ENCODE measurements at regions not wholly inside any gene's neighbourhood (a gene's known extent, or its start where the extent isn't known, plus 50 kb on each side); places are given as distances from the start of the nearest gene placed in this dataset.

DNA sequence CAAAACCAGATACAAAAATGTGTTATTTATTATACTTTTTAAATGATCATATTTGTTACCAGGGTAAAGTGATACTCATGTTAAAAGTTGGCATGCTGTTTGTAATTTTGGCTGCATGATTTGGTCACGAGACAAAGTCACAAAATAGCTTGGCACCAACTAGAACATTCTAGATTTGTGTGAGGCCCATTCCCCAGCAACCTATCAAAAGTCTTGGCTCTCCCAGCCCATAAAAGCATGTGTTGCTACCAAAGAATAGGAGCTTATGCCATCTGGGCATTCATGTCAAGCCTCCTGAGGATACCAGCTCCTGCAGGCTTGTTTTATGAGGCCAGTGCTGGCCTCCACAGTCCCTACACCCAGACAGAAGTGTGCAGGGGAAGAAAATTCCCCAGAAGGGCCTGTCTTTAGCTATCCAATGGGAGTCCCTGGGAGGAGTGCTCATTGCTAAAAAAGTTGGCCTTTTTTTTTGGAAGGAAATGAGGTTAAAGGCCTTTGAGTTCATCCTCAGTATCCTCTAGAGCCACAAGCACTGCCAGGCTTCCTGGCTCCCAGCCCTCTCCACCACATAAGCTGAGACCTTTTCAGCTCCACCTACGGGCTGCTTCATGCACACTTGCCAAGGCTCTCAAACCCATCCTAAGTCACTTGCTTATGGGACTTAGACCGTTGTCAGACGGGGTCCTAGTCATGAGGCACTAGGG is 211.9 kb upstream of the EOLA2 start:
- in situ Hi-C loops (cut with MboI; ENCODE audit: low pct_unique_long_range_greater_than_20kb in 2 of 9, low sequenced_read_pairs in 9 of 9, unreplicated experiment in 9 of 9), result no loop called here
- ATAC-seq (replicated peaks in 6 of 8), result no peak
- H3K27ac ChIP-seq, result no peak overlapping the region
- no peak overlapping the region for H3K4me3 ChIP-seq
- 27 to 80% (median 55%) methylated on average over 1 to 2 of the region's 4 CpGs; no CpG with 5 or more reads in 6 of the 10 experiments for WGBS, 10 experiments
- no peaks in the 10 kb centered on the region for H3K4me1 ChIP-seq (replicated peaks in 1 of 2)

DNA sequence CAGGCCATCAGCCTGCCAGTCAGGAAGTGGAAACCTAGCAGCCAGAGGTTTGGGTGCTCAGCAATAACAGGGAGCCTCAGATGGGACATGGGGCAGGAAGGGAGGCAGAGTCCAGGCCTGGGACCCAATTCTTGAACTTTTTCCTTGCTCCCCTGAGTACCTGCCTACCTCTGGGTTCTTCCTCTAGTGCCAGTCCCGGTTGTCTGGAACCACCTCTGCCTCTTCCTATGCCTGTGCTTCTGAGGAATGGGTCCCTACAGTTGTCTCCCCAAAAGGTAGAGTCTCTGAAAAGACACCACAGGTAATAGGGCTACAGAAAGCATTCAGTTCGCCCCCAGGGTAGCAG is 212.4 kb upstream of the MAMLD1 start:
- no peak for ATAC-seq (replicated peaks in 6 of 8)
- H3K4me1 ChIP-seq (replicated peaks in 1 of 2), result no peaks in the 10 kb centered on the region
- H3K27ac ChIP-seq, result no peak overlapping the region
- in situ Hi-C loops (cut with MboI; ENCODE audit: low pct_unique_long_range_greater_than_20kb in 2 of 9, low sequenced_read_pairs in 9 of 9, unreplicated experiment in 9 of 9), result no loop called here
- H3K4me3 ChIP-seq, result no peak overlapping the region
- 50% methylated on average over 1 of the region's 2 CpGs; no CpG with 5 or more reads in 9 of the 10 experiments for WGBS, 10 experiments

DNA sequence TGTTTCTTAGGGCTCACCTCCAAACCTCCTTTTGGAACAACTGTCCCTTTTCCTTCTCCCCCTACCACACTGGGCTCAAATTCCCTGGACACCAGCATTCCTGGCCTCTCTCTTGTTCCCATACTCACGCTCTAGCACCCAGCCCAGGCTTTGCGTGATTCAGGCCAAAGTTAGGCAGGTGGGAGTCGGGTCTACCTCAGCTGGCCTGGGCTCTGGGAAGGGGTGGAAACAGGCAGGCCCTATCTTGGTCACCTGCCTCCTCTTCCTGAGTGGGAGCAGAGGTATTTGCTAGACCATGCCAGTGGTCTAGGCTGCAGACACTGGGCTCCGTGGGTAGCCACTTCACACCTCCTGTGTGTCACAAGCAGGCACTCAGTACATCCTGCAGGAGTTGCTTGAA is 211.1 kb upstream of the MAMLD1 start:
- H3K27ac ChIP-seq, result no peak overlapping the region
- no peaks in the 10 kb centered on the region for H3K4me1 ChIP-seq (replicated peaks in 1 of 2)
- in situ Hi-C loops (cut with MboI; ENCODE audit: low pct_unique_long_range_greater_than_20kb in 2 of 9, low sequenced_read_pairs in 9 of 9, unreplicated experiment in 9 of 9), result no loop called here
- 71 to 83% (median 80%) methylated on average over 1 of the region's 4 CpGs; no CpG with 5 or more reads in 5 of the 10 experiments for WGBS, 10 experiments
- no peak overlapping the region for H3K4me3 ChIP-seq
- ATAC-seq (replicated peaks in 6 of 8), result no peak

DNA sequence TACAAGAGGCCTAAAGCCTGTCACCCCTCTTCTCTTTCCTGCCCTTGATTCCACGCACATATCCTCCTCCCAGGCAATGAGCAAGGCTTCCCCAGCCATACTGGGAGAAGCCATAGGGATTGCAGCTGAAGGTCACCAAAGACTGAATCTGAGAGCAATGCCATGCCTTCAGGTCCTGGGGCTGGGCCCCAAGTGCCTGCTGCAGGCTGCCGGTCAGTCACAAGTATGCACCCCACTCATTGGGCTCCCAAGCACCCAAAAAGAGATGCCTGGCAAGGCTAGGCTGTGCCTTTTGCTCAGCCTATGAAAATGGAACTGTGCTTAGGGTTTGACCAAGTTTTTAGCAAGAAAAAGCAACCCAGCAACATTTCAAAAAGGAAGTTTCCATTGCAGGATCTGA is 210.6 kb upstream of the MAMLD1 start:
- no peak overlapping the region for H3K4me3 ChIP-seq
- ATAC-seq (replicated peaks in 6 of 8), result no peak
- no CpG with 5 or more reads among the region's 2 CpGs for WGBS, 10 experiments
- H3K27ac ChIP-seq, result no peak overlapping the region
- no peaks in the 10 kb centered on the region for H3K4me1 ChIP-seq (replicated peaks in 1 of 2)
- in situ Hi-C loops (cut with MboI; ENCODE audit: low pct_unique_long_range_greater_than_20kb in 2 of 9, low sequenced_read_pairs in 9 of 9, unreplicated experiment in 9 of 9), result no loop called here

DNA sequence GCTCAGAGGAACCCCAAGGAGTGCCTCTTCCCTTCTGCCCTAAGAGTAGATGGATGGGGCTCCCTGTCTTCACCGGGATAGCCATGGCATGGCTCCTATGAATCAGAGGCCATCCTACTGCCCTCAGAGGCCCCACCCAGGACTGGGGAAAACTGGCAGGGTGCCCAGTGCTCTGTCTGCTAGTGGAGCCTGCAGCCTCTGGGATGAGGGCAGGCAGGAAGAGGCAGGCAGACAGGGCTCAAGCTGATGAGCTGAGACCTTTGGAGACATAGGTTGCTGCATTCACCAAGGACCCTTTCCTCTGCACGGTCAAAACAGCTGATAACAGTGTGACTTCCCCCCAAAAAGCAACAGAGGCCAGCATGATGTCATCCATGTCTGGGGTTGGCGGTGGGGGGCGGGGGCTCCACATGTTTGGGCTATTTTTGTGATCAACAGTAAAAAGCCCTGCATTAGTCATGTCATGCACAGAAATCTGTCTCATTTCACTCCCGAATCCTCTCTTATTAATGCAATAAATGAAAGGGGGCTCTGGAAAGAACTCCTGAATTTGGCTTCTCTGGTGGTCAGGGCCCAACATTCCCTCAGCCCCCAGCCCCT is 207.6 kb upstream of the MAMLD1 start:
- in situ Hi-C loops (cut with MboI; ENCODE audit: low pct_unique_long_range_greater_than_20kb in 2 of 9, low sequenced_read_pairs in 9 of 9, unreplicated experiment in 9 of 9), result no loop called here
- WGBS, 10 experiments, result 80% methylated on average over 1 of the region's 5 CpGs; no CpG with 5 or more reads in 9 of the 10 experiments
- Histone ChIP-seq H3K27ac (no peak overlapping the region), H3K4me3 (no peak overlapping the region), H3K4me1 (replicated peaks in 1 of 2) (no peaks in the 10 kb centered on the region)
- ATAC-seq (replicated peaks in 6 of 8), result peak in 5 of 8 experiments; percentile 53 to 96 (median 79)

DNA sequence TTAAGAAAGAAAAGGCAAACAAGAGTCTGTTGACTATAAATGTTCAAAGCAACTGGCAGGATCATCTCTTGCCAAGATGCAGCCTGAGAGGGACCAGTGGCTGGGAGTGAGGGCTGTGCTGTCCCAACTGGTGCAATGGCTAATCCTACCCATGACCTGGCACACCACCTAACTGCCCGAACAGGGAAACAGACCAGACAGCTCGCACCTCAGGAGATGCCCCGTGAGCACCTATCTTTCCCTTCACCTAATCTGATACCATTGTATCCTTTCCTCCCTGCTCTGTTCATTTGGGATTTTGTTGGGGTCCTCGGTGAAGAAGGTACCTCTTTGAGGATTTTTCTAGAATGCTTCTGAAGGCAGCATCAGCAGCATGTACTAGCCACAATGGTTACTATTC is 206.5 kb upstream of the MAMLD1 start:
- H3K4me3 ChIP-seq, result no peak overlapping the region
- peak in 1 of 8 experiments; percentile 19 for ATAC-seq (replicated peaks in 6 of 8)
- H3K27ac ChIP-seq, result no peak overlapping the region
- in situ Hi-C loops (cut with MboI; ENCODE audit: low pct_unique_long_range_greater_than_20kb in 2 of 9, low sequenced_read_pairs in 9 of 9, unreplicated experiment in 9 of 9), result no loop called here
- no peaks in the 10 kb centered on the region for H3K4me1 ChIP-seq (replicated peaks in 1 of 2)
- WGBS, 10 experiments, result 17 to 100% (median 64%) methylated on average over 1 to 3 of the region's 4 CpGs; no CpG with 5 or more reads in 6 of the 10 experiments

DNA sequence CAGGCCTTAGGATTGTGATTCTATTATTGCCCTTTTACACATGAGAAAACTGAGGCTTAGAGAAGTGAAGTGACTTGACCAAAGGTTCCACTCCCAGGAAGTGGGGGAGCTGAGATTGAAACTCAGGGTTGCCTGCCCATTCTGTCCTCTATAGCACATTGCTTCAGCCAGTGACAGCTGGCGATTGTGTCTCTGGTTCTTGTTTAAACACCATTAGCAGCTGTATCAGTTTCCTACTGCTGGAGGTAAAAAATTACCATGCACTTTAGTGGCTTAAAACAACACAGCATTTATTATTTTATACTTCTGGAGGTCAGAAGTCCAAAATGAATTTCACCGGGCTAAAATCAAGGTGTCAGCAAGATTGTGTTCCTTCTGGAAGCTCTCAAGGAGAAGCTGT is 205.8 kb upstream of the MAMLD1 start:
- Histone ChIP-seq H3K4me3 (no peak overlapping the region), H3K27ac (no peak overlapping the region), H3K4me1 (replicated peaks in 1 of 2) (no peaks in the 10 kb centered on the region)
- 28 to 100% (median 80%) methylated on average over 1 to 2 of the region's 2 CpGs; no CpG with 5 or more reads in 7 of the 10 experiments for WGBS, 10 experiments
- in situ Hi-C loops (cut with MboI; ENCODE audit: low pct_unique_long_range_greater_than_20kb in 2 of 9, low sequenced_read_pairs in 9 of 9, unreplicated experiment in 9 of 9), result no loop called here
- ATAC-seq (replicated peaks in 6 of 8), result no peak

DNA sequence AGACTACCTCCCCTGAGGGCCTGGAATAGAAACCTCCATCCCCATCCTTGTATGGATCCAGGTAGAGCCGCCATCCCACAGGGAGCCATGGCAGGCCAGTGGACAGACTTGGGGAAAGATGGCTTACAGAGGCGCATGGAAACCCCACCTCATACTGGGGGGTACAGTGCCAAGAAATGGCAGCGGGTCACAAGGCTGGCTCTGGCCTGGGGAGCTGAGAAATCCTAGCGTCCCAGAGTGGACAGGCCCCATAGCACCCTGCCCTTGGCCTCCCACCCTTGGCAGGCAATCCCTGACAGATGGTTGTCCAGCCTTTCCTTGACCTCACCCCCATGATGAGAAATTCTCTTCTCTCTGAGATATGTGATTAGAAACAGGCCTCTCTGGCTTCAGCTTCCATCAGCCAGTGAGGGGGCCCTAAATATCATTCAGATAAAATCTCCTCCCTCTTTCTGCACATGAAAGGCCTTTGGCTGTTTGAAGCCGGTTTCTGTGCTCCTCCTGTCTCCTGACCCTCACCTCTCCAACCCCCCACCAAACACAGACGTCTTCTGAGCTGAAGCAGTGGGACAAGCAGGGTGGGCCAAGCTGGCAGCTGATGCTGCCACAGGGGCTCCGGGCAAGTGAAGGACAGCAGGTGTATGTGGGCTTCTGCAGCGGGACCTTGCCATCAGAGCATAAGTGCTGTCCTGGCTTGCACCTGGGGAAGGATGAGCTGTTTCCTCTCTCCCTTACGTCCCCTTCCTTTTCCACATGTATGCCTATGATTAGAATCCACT is 204.4 kb upstream of the MAMLD1 start:
- in situ Hi-C loops (cut with MboI; ENCODE audit: low pct_unique_long_range_greater_than_20kb in 2 of 9, low sequenced_read_pairs in 9 of 9, unreplicated experiment in 9 of 9), result no loop called here
- 59% methylated on average over 6 of the region's 9 CpGs; no CpG with 5 or more reads in 9 of the 10 experiments for WGBS, 10 experiments
- ATAC-seq (replicated peaks in 6 of 8), result no peak
- Histone ChIP-seq H3K4me1 (replicated peaks in 1 of 2) (no peaks in the 10 kb centered on the region), H3K4me3 (no peak overlapping the region), H3K27ac (no peak overlapping the region)

DNA sequence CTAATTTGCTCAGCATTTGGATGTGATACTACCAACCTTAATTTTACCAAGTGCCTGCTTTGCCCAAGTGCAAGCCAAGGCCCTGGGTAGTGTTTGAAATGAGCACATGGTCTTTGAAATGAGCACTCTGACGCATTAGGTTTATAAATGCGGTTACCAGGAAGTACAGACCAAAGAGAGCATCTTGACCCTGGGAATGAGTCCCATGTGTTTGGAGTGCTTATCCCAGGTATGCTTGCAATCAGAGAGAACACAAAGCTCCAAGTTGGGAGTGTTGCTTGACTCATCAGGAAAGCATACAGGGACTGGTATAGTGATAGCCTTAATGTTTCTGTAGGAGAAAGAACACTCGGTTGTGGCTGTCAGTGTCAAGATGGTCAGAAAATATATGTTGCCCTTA is 203.6 kb upstream of the MAMLD1 start:
- Histone ChIP-seq H3K27ac (no peak overlapping the region), H3K4me3 (no peak overlapping the region), H3K4me1 (replicated peaks in 1 of 2) (no peaks in the 10 kb centered on the region)
- 53 to 100% (median 80%) methylated on average over 1 to 3 of the region's 3 CpGs; no CpG with 5 or more reads in 7 of the 10 experiments for WGBS, 10 experiments
- in situ Hi-C loops (cut with MboI; ENCODE audit: low pct_unique_long_range_greater_than_20kb in 2 of 9, low sequenced_read_pairs in 9 of 9, unreplicated experiment in 9 of 9), result no loop called here
- ATAC-seq (replicated peaks in 6 of 8), result no peak

DNA sequence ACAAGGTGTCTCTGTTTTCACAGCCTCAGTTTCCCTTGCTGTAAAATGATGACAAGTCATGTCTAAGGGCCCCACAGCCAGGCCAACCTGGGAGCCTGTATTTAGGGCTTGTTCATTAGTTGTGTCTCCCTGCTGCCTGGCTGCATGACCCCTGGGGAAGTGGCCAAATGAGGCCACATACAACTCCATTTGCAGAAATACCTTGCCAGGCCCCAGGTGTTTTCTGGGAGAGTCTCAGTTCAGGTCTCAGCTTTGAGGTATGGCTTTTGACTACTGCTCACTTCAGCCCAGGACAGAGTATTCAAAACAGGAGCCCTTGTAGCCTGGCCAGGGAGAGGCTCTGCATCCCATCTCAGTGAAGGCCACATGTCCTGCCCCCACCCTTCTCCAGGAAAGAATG is 202.5 kb upstream of the MAMLD1 start:
- Histone ChIP-seq H3K27ac (no peak overlapping the region), H3K4me3 (no peak overlapping the region)
- peak in 1 of 8 experiments; percentile 28 for ATAC-seq (replicated peaks in 6 of 8)

DNA sequence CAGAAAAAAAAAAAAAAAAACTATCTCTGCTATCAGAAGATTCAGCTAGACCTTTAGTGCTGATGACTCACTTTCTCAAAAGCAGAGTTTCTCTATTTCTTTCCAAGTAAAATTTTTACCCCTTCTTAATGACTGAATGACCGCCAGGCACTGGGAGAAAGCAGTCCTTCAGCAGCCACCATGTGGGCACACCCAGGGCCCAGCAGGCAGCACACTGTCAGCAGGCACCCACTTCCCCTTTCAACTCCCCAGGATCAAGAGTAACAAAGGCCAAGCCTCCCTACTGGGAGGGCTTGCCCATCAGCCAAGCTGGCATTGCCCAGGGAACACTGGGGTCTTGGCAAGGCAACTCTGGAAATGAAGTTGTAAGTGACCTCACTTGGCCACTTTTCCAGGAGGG is 201.9 kb upstream of the MAMLD1 start:
- Histone ChIP-seq H3K4me1 (replicated peaks in 1 of 2) (no peaks in the 10 kb centered on the region), H3K4me3 (no peak overlapping the region), H3K27ac (no peak overlapping the region)
- WGBS, 10 experiments, result no CpG with 5 or more reads among the region's 1 CpG
- in situ Hi-C loops (cut with MboI; ENCODE audit: low pct_unique_long_range_greater_than_20kb in 2 of 9, low sequenced_read_pairs in 9 of 9, unreplicated experiment in 9 of 9), result no loop called here
- ATAC-seq (replicated peaks in 6 of 8), result no peak

More for the DNA sequence above, 202.5 kb upstream of the MAMLD1 start:
- in situ Hi-C loops (cut with MboI; ENCODE audit: low pct_unique_long_range_greater_than_20kb in 2 of 9, low sequenced_read_pairs in 9 of 9, unreplicated experiment in 9 of 9), result no loop called here
- no peaks in the 10 kb centered on the region for H3K4me1 ChIP-seq (replicated peaks in 1 of 2)

DNA sequence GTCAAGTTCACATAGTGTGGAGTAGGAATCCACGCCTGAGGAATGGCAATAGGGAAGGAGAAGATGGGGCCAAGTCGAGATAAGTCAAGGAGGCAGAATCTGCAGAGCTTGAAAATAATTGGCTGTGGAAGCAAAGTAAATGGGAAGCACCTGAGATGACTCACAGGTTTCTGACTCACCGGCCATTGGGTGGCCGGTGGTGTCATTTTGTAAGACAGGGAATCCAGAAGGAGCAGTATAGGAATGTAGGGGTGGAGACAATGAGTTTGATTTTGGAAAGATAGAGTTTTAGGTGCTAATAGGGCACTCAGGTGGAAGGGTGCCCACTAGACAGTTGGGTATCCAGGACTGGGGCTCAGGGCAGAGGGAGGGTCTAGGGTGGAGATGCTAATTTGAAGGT is 201.0 kb upstream of the MAMLD1 start:
- 0 to 50% (median 32%) methylated on average over 1 to 4 of the region's 4 CpGs; no CpG with 5 or more reads in 7 of the 10 experiments for WGBS, 10 experiments
- H3K27ac ChIP-seq, result no peak overlapping the region
- in situ Hi-C loops (cut with MboI; ENCODE audit: low pct_unique_long_range_greater_than_20kb in 2 of 9, low sequenced_read_pairs in 9 of 9, unreplicated experiment in 9 of 9), result no loop called here
- ATAC-seq (replicated peaks in 6 of 8), result peak in 3 of 8 experiments; percentile 26 to 47 (median 42)
- no peak overlapping the region for H3K4me3 ChIP-seq
- H3K4me1 ChIP-seq (replicated peaks in 1 of 2), result no peaks in the 10 kb centered on the region

DNA sequence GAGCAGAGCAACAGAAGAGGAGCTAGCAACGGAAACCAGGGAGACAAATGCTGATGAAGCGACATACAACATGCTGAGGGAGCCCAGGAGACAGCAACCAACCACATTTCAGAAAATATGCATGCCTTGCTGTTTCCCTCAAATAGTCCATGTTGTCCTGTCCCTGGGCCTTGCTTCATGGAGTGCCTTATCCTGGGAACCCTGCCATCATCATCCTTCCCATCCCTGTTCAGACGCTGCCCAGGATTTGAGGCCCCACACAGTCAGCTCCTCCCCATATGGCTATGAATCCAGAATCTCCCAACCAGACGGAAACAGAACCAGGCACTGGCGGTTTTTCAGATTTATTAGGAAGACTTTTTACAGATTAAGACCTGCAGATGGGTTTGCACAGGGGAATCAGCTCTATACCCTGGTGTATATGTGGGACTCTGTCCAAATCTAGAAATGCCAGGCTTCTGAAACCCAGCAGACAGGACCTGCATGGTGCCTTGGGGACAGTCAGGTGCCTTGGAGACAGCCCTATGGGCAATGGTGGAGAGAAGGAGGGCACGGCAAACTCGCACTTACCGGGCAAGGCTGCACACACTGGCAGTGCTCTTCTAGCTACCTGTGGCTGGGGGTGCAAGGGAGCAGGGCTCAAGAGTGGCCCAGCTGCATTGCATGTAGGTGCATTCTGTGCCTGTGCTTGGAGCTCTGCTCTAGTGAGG is 199.7 kb upstream of the MAMLD1 start:
- Histone ChIP-seq H3K4me1 (replicated peaks in 1 of 2) (no peaks in the 10 kb centered on the region), H3K4me3 (no peak overlapping the region), H3K27ac (no peak overlapping the region)
- in situ Hi-C loops (cut with MboI; ENCODE audit: low pct_unique_long_range_greater_than_20kb in 2 of 9, low sequenced_read_pairs in 9 of 9, unreplicated experiment in 9 of 9), result no loop called here
- peak in 1 of 8 experiments; percentile 59 for ATAC-seq (replicated peaks in 6 of 8)
- WGBS, 10 experiments, result 11 to 90% (median 75%) methylated on average over 2 to 4 of the region's 8 CpGs; no CpG with 5 or more reads in 7 of the 10 experiments
